Small intestine (tissue), 7 donors: ENCODE measurements at regions not wholly inside any gene's neighbourhood (a gene's known extent, or its start where the extent isn't known, plus 50 kb on each side); places are given as distances from the start of the nearest gene placed in this dataset.

ENCODE experiments used
- DNase-seq, 2 donors: peaks; one replicate each; pipeline versions ENCODE4 v3.0.0 to v3.0.0-alpha.2; 2013
- FAIRE-seq: peaks from 2 replicates; lab custom pipeline; 2012; peaks lifted over from hg19 to GRCh38; lab: Jason Lieb, UNC
- H3K27ac ChIP-seq, 3 donors: one replicate each; pipeline ENCODE4 v1.5.1; 2013; ENCODE audit warnings: low read length in 2 of 3, mild to moderate bottlenecking in 2 of 3, control low read depth in 1 of 3, inconsistent platforms in 1 of 3, low read depth in 1 of 3, moderate library complexity in 1 of 3
- H3K27me3 ChIP-seq, 3 donors: one replicate each; pipeline ENCODE4 v1.6.1; 2013; ENCODE audit warnings: low read length in 3 of 3, inconsistent platforms in 1 of 3; ENCODE audit not compliant: control insufficient read depth in 3 of 3, insufficient read depth in 3 of 3
- H3K36me3 ChIP-seq, 3 donors: one replicate each; pipeline ENCODE4 v1.6.1; 2013; ENCODE audit warnings: low read length in 3 of 3, inconsistent platforms in 1 of 3, low read depth in 1 of 3, mild to moderate bottlenecking in 1 of 3, moderate library complexity in 1 of 3; ENCODE audit not compliant: control insufficient read depth in 3 of 3, insufficient read depth in 2 of 3
- H3K4me1 ChIP-seq, 3 donors: one replicate each; pipeline ENCODE4 v1.6.1; 2013; ENCODE audit warnings: low read length in 2 of 3, inconsistent platforms in 1 of 3, low read depth in 1 of 3, mild to moderate bottlenecking in 1 of 3, moderate library complexity in 1 of 3; ENCODE audit not compliant: control insufficient read depth in 3 of 3, insufficient read depth in 2 of 3
- H3K4me3 ChIP-seq, 3 donors: one replicate each; pipeline ENCODE4 v1.5.1; 2013; ENCODE audit warnings: low read length in 3 of 3, control low read depth in 1 of 3, inconsistent platforms in 1 of 3, low read depth in 1 of 3, mild to moderate bottlenecking in 1 of 3, moderate library complexity in 1 of 3
- H3K9me3 ChIP-seq, 2 donors: one replicate each; pipeline ENCODE4 v1.6.1; 2013; ENCODE audit warnings: low read depth in 1 of 2, low read length in 1 of 2; ENCODE audit not compliant: control insufficient read depth in 2 of 2, insufficient read depth in 1 of 2
- WGBS, 3 donors: extraction: QIAGEN DNeasy Blood & Tissue Kit; methylation state at CpG; one replicate each; pipeline ENCODE4 v1.1.7; 2013; 5-methylcytosine and 5-hydroxymethylcytosine counted together
- donor health status: healthy with polysubstance abuse.
- donor health status: control.
- donor health status: control.
- donor health status: Bipolar disorder and iron deficiency.
- donor health status: healthy.

- 54 to 73% (median 65%) methylated on average over 2 of the region's 2 CpGs for WGBS, 3 donors
Measured at GRCh38 chr5:157924490-157924889, 65.5 kb upstream of the CLINT1 start.

GRCh38 chr5:157923765-157924164 is 64.8 kb upstream of the CLINT1 start:
- 54 to 75% (median 61%) methylated on average over 3 of the region's 3 CpGs for WGBS, 3 donors
- H3K27me3 ChIP-seq, result no peaks in the 10 kb centered on the region
- no peak overlapping the region for H3K4me3 ChIP-seq
- H3K36me3 ChIP-seq, result no peaks in the 10 kb centered on the region
- no peaks in the 10 kb centered on the region for H3K9me3 ChIP-seq
- peak overlapping the region in 2 of 3 donors; percentile 70 to 87 for H3K27ac ChIP-seq
- H3K4me1 ChIP-seq, result peaks cover 4 to 32% (median 10%) of the 10 kb centered on the region in 3 donors
- FAIRE-seq, result no peak
- peak in 1 of 2 donors; percentile 25 for DNase-seq

More at GRCh38 chr5:157924490-157924889, 65.5 kb upstream of the CLINT1 start:
- H3K27me3 ChIP-seq, result no peaks in the 10 kb centered on the region
- H3K4me3 ChIP-seq, result no peak overlapping the region
- no peak for DNase-seq
- H3K9me3 ChIP-seq, result no peaks in the 10 kb centered on the region
- no peak for FAIRE-seq
- H3K36me3 ChIP-seq, result no peaks in the 10 kb centered on the region
- H3K4me1 ChIP-seq, result peaks cover 2 to 30% (median 10%) of the 10 kb centered on the region in 3 donors
- peak overlapping the region; percentile 38 to 87 (median 70) for H3K27ac ChIP-seq

GRCh38 chr5:157922026-157922425 is 63.1 kb upstream of the CLINT1 start:
- FAIRE-seq (no peak), DNase-seq (no peak)
- WGBS, 3 donors, result 97 to 100% (median 99%) methylated on average over 4 of the region's 4 CpGs
- Histone ChIP-seq H3K27ac (no peak overlapping the region), H3K4me1 (peaks cover 6 to 45% (median 17%) of the 10 kb centered on the region in 3 donors), H3K36me3 (no peaks in the 10 kb centered on the region), H3K27me3 (no peaks in the 10 kb centered on the region), H3K4me3 (no peak overlapping the region), H3K9me3 (no peaks in the 10 kb centered on the region)

GRCh38 chr5:157920828-157921170 is 61.9 kb upstream of the CLINT1 start:
- Histone ChIP-seq H3K4me1 (peaks cover 4 to 33% (median 17%) of the 10 kb centered on the region in 3 donors), H3K4me3 (no peak overlapping the region), H3K27me3 (no peaks in the 10 kb centered on the region), H3K27ac (no peak overlapping the region), H3K9me3 (no peaks in the 10 kb centered on the region), H3K36me3 (no peaks in the 10 kb centered on the region)
- 66 to 88% (median 72%) methylated on average over 3 of the region's 3 CpGs for WGBS, 3 donors
- FAIRE-seq (no peak), DNase-seq (no peak)

- FAIRE-seq (no peak), DNase-seq (peak; percentile 87 to 92)
- no peaks in the 10 kb centered on the region for H3K36me3 ChIP-seq
- WGBS, 3 donors, result 7 to 35% (median 25%) methylated on average over 19 of the region's 19 CpGs
- H3K9me3 ChIP-seq, result no peaks in the 10 kb centered on the region
- peak overlapping the region in 1 of 3 donors; percentile 4 for H3K4me3 ChIP-seq
- peak overlapping the region; percentile 61 to 85 (median 79) for H3K27ac ChIP-seq
- peaks cover 4 to 35% (median 23%) of the 10 kb centered on the region in 3 donors for H3K4me1 ChIP-seq
- no peaks in the 10 kb centered on the region for H3K27me3 ChIP-seq
Measured at GRCh38 chr5:157918811-157919742, 60.1 kb upstream of the CLINT1 start.

GRCh38 chr5:157917899-157918809 is 59.2 kb upstream of the CLINT1 start:
- WGBS, 3 donors, result 31 to 55% (median 44%) methylated on average over 8 of the region's 8 CpGs
- Histone ChIP-seq H3K4me1 (peaks cover 8 to 44% (median 21%) of the 10 kb centered on the region in 3 donors), H3K9me3 (no peaks in the 10 kb centered on the region), H3K4me3 (no peak overlapping the region), H3K36me3 (no peaks in the 10 kb centered on the region), H3K27ac (peak overlapping the region; percentile 61 to 85 (median 79)), H3K27me3 (no peaks in the 10 kb centered on the region)
- no peak for FAIRE-seq
- peak; percentile 62 to 77 for DNase-seq

GRCh38 chr5:157917491-157917890 is 58.5 kb upstream of the CLINT1 start:
- H3K4me1 ChIP-seq, result peaks cover 13 to 50% (median 21%) of the 10 kb centered on the region in 3 donors
- no peak for FAIRE-seq

GRCh38 chr5:157915638-157916037 is 56.7 kb upstream of the CLINT1 start:
- FAIRE-seq, result no peak

More at GRCh38 chr5:157917491-157917890, 58.5 kb upstream of the CLINT1 start:
- no peaks in the 10 kb centered on the region for H3K27me3 ChIP-seq
- H3K36me3 ChIP-seq, result no peaks in the 10 kb centered on the region
- no peaks in the 10 kb centered on the region for H3K9me3 ChIP-seq
- peak overlapping the region in 2 of 3 donors; percentile 9 to 79 for H3K27ac ChIP-seq
- no peak overlapping the region for H3K4me3 ChIP-seq
- no peak for DNase-seq

More at GRCh38 chr5:157915638-157916037, 56.7 kb upstream of the CLINT1 start:
- WGBS, 3 donors, result 21 to 34% (median 30%) methylated on average over 4 of the region's 4 CpGs
- peak overlapping the region in 2 of 3 donors; percentile 51 to 64 for H3K27ac ChIP-seq
- H3K4me3 ChIP-seq, result no peak overlapping the region
- no peaks in the 10 kb centered on the region for H3K9me3 ChIP-seq
- no peaks in the 10 kb centered on the region for H3K27me3 ChIP-seq
- peaks cover 13 to 53% (median 21%) of the 10 kb centered on the region in 3 donors for H3K4me1 ChIP-seq
- peak; percentile 38 to 51 for DNase-seq
- H3K36me3 ChIP-seq, result no peaks in the 10 kb centered on the region
